Activated CD8-positive, alpha-beta T cell treated with anti-CD3 and anti-CD28 coated beads for 36 hours (primary cell): ENCODE measurements at regions not wholly inside any gene's neighbourhood (a gene's known extent, or its start where the extent isn't known, plus 50 kb on each side); places are given as distances from the start of the nearest gene placed in this dataset.

ENCODE experiments used
- ATAC-seq: fragments of 200-7000 bp; cut with Tn5 transposase; one replicate; pipeline ENCODE4 v1.10.0; 2021; ENCODE audit warnings: mild to moderate bottlenecking, moderate library complexity
- CTCF ChIA-PET: fragments of 350-600 bp; sonication (Branson Sonifier 250); formaldehyde crosslinking; loops from one replicate; lab custom pipeline; 2021; ENCODE audit warnings: antibody characterized with exemption; lab: Charles Lee
- POLR2A ChIA-PET: fragments of 350-600 bp; sonication (Branson Sonifier 250); formaldehyde crosslinking; loops from one replicate; lab custom pipeline; 2021; ENCODE audit warnings: antibody characterized with exemption; lab: Charles Lee
- DNase-seq: peaks from one replicate; pipeline ENCODE4 v3.0.0-alpha.2; 2020
- H3K27ac Mint-ChIP-seq: one replicate; pipeline ENCODE4 v1.8.0; 2021; ENCODE audit warnings: mild to moderate bottlenecking, mixed read lengths
- H3K27me3 Mint-ChIP-seq: one replicate; pipeline ENCODE4 v1.8.0; 2021; ENCODE audit warnings: mixed read lengths
- H3K36me3 Mint-ChIP-seq: one replicate; pipeline ENCODE4 v1.8.0; 2021; ENCODE audit warnings: low read depth, mixed read lengths
- H3K4me1 Mint-ChIP-seq: one replicate; pipeline ENCODE4 v1.8.0; 2021; ENCODE audit warnings: low read depth, mixed read lengths
- H3K4me3 Mint-ChIP-seq: one replicate; pipeline ENCODE4 v1.8.0; 2021; ENCODE audit warnings: mild to moderate bottlenecking, moderate library complexity, mixed read lengths
- H3K9me3 Mint-ChIP-seq: one replicate; pipeline ENCODE4 v1.8.0; 2021; ENCODE audit warnings: mixed read lengths
- intact Hi-C: fragments of 100-400 bp; cut with micrococcal nuclease; formaldehyde crosslinking; loops from one replicate; pipeline ENCODE4 v1.10.0; 2022
- TF ChIP-seq, protein P1 (sequence below): fragments of 200-600 bp; IDR thresholded peaks from one replicate; pipeline ENCODE4 v1.8.0; 2022; ENCODE audit warnings: antibody characterized with exemption, mild to moderate bottlenecking

DNA sequence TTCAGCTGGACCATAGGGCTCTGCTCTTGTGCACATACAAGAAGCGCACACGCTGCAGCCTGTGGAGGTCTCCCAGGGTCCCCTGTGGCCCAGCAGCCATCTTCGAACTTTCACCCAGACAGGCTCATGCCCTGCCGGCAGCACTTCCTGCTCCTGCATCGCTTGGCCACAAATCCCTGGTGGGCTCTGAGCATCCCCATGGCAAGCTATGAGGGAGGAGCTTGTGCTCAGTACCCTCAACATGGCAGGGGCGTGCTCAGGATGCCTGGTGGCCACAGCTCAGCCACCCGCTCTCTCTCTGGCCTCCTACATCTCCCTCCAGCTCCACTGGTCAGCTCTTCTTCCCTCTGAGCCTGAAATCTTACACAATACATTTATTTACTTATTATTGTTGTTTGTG is 63.7 kb downstream of the IRX2 start:
- ChIA-PET POLR2A (no interaction called here), CTCF (no interaction called here)
- TF ChIP-seq, protein P1, sequence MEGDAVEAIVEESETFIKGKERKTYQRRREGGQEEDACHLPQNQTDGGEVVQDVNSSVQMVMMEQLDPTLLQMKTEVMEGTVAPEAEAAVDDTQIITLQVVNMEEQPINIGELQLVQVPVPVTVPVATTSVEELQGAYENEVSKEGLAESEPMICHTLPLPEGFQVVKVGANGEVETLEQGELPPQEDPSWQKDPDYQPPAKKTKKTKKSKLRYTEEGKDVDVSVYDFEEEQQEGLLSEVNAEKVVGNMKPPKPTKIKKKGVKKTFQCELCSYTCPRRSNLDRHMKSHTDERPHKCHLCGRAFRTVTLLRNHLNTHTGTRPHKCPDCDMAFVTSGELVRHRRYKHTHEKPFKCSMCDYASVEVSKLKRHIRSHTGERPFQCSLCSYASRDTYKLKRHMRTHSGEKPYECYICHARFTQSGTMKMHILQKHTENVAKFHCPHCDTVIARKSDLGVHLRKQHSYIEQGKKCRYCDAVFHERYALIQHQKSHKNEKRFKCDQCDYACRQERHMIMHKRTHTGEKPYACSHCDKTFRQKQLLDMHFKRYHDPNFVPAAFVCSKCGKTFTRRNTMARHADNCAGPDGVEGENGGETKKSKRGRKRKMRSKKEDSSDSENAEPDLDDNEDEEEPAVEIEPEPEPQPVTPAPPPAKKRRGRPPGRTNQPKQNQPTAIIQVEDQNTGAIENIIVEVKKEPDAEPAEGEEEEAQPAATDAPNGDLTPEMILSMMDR: no peak
- ATAC-seq (no peak), DNase-seq (no peak)
- no peak overlapping the region for H3K27ac Mint-ChIP-seq
- peaks cover 3% of the 10 kb centered on the region for H3K9me3 Mint-ChIP-seq
- intact Hi-C loops: no loop called here
- no peak overlapping the region for H3K4me3 Mint-ChIP-seq
- H3K4me1 Mint-ChIP-seq: no peaks in the 10 kb centered on the region
- H3K27me3 Mint-ChIP-seq: peaks cover 1% of the 10 kb centered on the region
- H3K36me3 Mint-ChIP-seq: no peaks in the 10 kb centered on the region

DNA sequence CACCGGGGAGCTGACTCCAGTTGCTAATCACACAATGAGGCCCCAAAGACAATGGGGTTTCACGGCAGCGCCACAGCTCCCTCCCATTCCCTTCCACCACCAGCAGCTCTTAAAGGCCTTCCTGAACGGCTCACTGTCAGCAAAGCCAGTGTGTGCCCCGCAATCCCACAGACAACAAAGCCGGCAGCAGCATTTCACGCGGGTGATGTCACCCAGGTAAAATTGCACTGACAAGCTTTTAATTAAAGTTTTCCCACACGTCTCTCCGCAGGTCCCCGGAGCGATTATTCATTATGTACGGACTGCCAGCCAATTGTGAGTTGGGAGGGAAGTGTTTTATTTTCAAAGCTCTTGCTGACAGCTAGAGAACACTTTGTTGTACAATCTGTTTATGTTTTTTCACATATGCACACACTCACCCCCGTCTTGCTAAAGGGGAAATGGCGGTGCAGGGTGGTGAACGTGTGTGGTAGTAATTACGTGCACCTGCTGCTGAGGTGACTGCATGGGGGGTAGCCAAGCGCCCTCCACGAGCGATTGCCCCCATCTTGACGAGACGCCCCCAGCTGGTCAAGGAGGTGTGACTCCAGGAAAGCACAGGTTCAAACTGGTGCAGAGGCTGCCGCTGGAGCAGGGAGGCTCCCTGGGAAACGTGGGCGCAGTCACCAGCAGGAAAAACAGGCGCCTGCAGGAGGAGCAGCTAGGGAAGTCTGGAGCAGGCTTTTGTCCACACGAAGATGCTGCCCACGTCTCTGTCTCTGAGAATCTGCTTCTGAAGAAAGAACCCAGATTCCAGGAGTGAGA is 65.0 kb downstream of the IRX2 start:
- H3K36me3 Mint-ChIP-seq: no peaks in the 10 kb centered on the region
- POLR2A ChIA-PET: no interaction called here
- no peak overlapping the region for H3K27ac Mint-ChIP-seq
- ATAC-seq (no peak), DNase-seq (no peak)
- H3K27me3 Mint-ChIP-seq: peaks cover 1% of the 10 kb centered on the region
- intact Hi-C loops: no loop called here
- no peaks in the 10 kb centered on the region for H3K4me1 Mint-ChIP-seq
- CTCF ChIA-PET: no interaction called here
- TF ChIP-seq, protein P1: no peak
- H3K4me3 Mint-ChIP-seq: no peak overlapping the region
- H3K9me3 Mint-ChIP-seq: no peaks in the 10 kb centered on the region

DNA sequence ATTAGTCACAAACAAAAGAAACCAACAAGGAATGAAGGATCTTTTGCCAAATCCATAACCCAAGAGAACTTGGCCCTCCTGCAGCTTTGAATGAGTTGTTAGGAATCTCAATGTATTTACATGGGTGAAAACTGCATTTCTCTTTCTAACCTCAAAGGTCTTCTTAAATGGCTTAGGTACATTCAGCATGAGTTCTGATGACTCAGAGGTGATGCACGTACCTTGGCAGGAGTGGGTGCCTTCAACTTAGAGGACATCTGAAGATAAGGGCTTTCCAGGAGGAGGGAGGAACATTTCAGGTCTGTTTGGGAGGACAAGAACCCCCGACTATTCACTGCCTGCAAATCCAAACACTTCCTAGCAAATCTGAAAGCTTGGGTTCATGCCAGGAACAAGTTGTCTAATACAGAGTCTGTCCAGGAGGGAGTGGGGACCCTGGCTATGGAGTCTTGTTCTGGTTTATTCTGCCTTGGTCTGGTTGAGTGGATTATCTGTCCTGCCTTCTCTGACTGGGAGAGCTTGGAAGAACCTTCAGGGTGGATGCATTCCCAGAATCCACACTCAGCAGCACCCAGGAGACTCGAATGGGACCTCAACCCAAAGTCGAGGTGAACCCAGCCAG is 65.7 kb downstream of the IRX2 start:
- DNase-seq (no peak), ATAC-seq (no peak)
- Mint-ChIP-seq H3K36me3 (no peaks in the 10 kb centered on the region), H3K27ac (no peak overlapping the region), H3K4me3 (no peak overlapping the region), H3K4me1 (no peaks in the 10 kb centered on the region), H3K27me3 (peaks cover 1% of the 10 kb centered on the region), H3K9me3 (no peaks in the 10 kb centered on the region)
- TF ChIP-seq, protein P1: no peak
- POLR2A ChIA-PET: no interaction called here
- intact Hi-C loops: no loop called here
- CTCF ChIA-PET: no interaction called here

DNA sequence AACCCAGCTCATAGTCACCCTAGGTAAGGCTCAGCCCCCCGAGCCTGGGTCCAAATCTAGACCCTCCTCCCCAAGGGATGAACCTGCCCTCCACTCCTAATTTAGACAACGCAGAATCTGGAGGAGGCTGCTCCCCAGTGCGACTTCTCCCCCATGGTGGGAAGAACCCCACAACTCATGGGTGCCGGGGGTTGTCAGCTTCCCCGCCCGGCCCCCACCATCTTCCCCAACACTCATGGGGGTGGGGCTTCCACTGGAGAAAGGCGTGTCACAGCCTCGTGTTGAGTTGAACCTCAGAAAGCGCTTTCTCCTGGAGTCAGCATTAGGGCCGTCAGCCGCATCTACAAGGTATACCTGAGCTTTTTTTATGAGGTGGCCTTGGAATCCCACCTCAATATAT is 66.9 kb downstream of the IRX2 start:
- Mint-ChIP-seq H3K27ac (no peak overlapping the region), H3K27me3 (peaks cover 1% of the 10 kb centered on the region), H3K9me3 (no peaks in the 10 kb centered on the region), H3K4me3 (no peak overlapping the region), H3K36me3 (no peaks in the 10 kb centered on the region), H3K4me1 (no peaks in the 10 kb centered on the region)
- TF ChIP-seq, protein P1: no peak
- intact Hi-C loops: no loop called here
- no peak for DNase-seq
- ATAC-seq: no peak
- POLR2A ChIA-PET: no interaction called here
- CTCF ChIA-PET: no interaction called here

DNA sequence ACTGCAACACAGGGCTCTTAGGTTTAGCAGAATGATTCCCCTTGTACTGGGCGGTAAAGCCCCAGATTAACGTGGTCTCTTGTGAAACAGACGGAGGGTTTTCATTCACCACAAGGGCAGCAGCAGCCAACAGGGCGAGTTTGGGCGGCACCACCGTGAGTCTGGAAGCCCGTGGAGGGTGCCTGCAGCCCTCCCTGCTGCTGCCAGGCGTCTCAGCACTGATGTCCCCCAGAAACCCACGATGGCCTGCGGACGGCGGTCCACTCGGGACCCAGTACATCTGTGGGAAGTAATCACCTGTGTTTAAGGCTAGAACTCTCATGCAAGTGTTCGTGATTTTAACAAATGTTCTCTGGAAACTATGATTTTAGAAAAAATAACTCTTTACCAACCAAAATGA is 67.8 kb downstream of the IRX2 start:
- no peaks in the 10 kb centered on the region for H3K4me1 Mint-ChIP-seq
- DNase-seq (no peak), ATAC-seq (no peak)
- H3K27me3 Mint-ChIP-seq: peaks cover 1% of the 10 kb centered on the region
- H3K36me3 Mint-ChIP-seq: no peaks in the 10 kb centered on the region
- TF ChIP-seq, protein P1: no peak
- no peak overlapping the region for H3K4me3 Mint-ChIP-seq
- H3K27ac Mint-ChIP-seq: no peak overlapping the region
- intact Hi-C loops: no loop called here
- CTCF ChIA-PET: no interaction called here
- POLR2A ChIA-PET: no interaction called here
- no peaks in the 10 kb centered on the region for H3K9me3 Mint-ChIP-seq
